Skeletal muscle satellite cell (primary cell): ENCODE measurements at regions not wholly inside any gene's neighbourhood (a gene's known extent, or its start where the extent isn't known, plus 50 kb on each side); places are given as distances from the start of the nearest gene placed in this dataset.

Source experiments
- H3K27me3 ChIP-seq: 2 replicates; pipeline ENCODE4 v1.7.0; 2013; ENCODE audit warnings: low read length; ENCODE audit not compliant: control insufficient read depth, insufficient read depth
- H3K36me3 ChIP-seq: 2 replicates; pipeline ENCODE4 v1.7.0; 2013; ENCODE audit warnings: mild to moderate bottlenecking, control low read depth, low read length; ENCODE audit not compliant: insufficient read depth
- H3K4me1 ChIP-seq: 2 replicates; pipeline ENCODE4 v1.7.0; 2013; ENCODE audit warnings: low read length; ENCODE audit not compliant: control insufficient read depth, insufficient read depth
- H3K4me2 ChIP-seq: 2 replicates; pipeline ENCODE4 v1.7.0; 2013; ENCODE audit warnings: mild to moderate bottlenecking, low read length
- H3K4me3 ChIP-seq: 2 replicates; pipeline ENCODE4 v1.7.0; 2013; ENCODE audit warnings: low read length
- H3K9ac ChIP-seq: 2 replicates; pipeline ENCODE4 v1.7.0; 2013; ENCODE audit warnings: mild to moderate bottlenecking, low read depth, low read length, moderate library complexity
- H3K9me3 ChIP-seq: replicated peaks from 2 replicates; pipeline ENCODE4 v1.7.0; 2013; ENCODE audit warnings: mild to moderate bottlenecking, control low read depth, low read length

- no peaks in the 10 kb centered on the region for H3K27me3 ChIP-seq
- H3K36me3 ChIP-seq, result no peaks in the 10 kb centered on the region
- H3K4me2 ChIP-seq, result no peak overlapping the region
- H3K9me3 ChIP-seq, result no peaks in the 10 kb centered on the region
- no peak overlapping the region for H3K4me3 ChIP-seq
- no peaks in the 10 kb centered on the region for H3K4me1 ChIP-seq
- no peak overlapping the region for H3K9ac ChIP-seq
Measured at GRCh38 chr5:2123874-2124273, 241.1 kb upstream of the IRX4 start.

- H3K9me3 ChIP-seq, result peaks cover 3% of the 10 kb centered on the region
- no peak overlapping the region for H3K4me3 ChIP-seq
- peaks cover 7% of the 10 kb centered on the region for H3K27me3 ChIP-seq
- H3K4me1 ChIP-seq, result no peaks in the 10 kb centered on the region
- no peak overlapping the region for H3K4me2 ChIP-seq
- no peaks in the 10 kb centered on the region for H3K36me3 ChIP-seq
- no peak overlapping the region for H3K9ac ChIP-seq
Measured at GRCh38 chr5:2120361-2120760, 237.6 kb upstream of the IRX4 start.

- no peak overlapping the region for H3K4me3 ChIP-seq
- no peaks in the 10 kb centered on the region for H3K36me3 ChIP-seq
- H3K27me3 ChIP-seq, result peaks cover 7% of the 10 kb centered on the region
- H3K9me3 ChIP-seq, result peaks cover 3% of the 10 kb centered on the region
- no peak overlapping the region for H3K9ac ChIP-seq
- H3K4me2 ChIP-seq, result no peak overlapping the region
- no peaks in the 10 kb centered on the region for H3K4me1 ChIP-seq
Measured at GRCh38 chr5:2119573-2119972, 236.8 kb upstream of the IRX4 start.

GRCh38 chr5:2113348-2114131 lies 230.8 kb upstream of the IRX4 start:
- Histone ChIP-seq H3K4me1 (no peaks in the 10 kb centered on the region), H3K4me3 (no peak overlapping the region), H3K4me2 (no peak overlapping the region), H3K9me3 (peaks cover 3% of the 10 kb centered on the region), H3K36me3 (no peaks in the 10 kb centered on the region), H3K27me3 (peaks cover 10% of the 10 kb centered on the region), H3K9ac (no peak overlapping the region)

GRCh38 chr5:2112173-2113025 lies 229.7 kb upstream of the IRX4 start:
- no peak overlapping the region for H3K9ac ChIP-seq
- H3K4me3 ChIP-seq, result no peak overlapping the region
- H3K27me3 ChIP-seq, result peaks cover 4% of the 10 kb centered on the region

GRCh38 chr5:2111569-2112105 lies 228.9 kb upstream of the IRX4 start:
- Histone ChIP-seq H3K4me3 (no peak overlapping the region), H3K27me3 (peaks cover 3% of the 10 kb centered on the region), H3K36me3 (no peaks in the 10 kb centered on the region), H3K4me1 (no peaks in the 10 kb centered on the region), H3K9me3 (no peaks in the 10 kb centered on the region), H3K9ac (no peak overlapping the region), H3K4me2 (no peak overlapping the region)

More at GRCh38 chr5:2112173-2113025, 229.7 kb upstream of the IRX4 start:
- Histone ChIP-seq H3K4me2 (no peak overlapping the region), H3K4me1 (no peaks in the 10 kb centered on the region), H3K36me3 (no peaks in the 10 kb centered on the region), H3K9me3 (peaks cover 3% of the 10 kb centered on the region)

GRCh38 chr5:2110934-2111462 lies 228.3 kb upstream of the IRX4 start:
- peaks cover 3% of the 10 kb centered on the region for H3K27me3 ChIP-seq
- no peak overlapping the region for H3K4me2 ChIP-seq
- H3K4me1 ChIP-seq, result no peaks in the 10 kb centered on the region
- H3K9ac ChIP-seq, result no peak overlapping the region
- no peak overlapping the region for H3K4me3 ChIP-seq
- no peaks in the 10 kb centered on the region for H3K36me3 ChIP-seq
- peaks cover 6% of the 10 kb centered on the region for H3K9me3 ChIP-seq

- H3K4me2 ChIP-seq, result no peak overlapping the region
- no peak overlapping the region for H3K9ac ChIP-seq
- H3K27me3 ChIP-seq, result peaks cover 3% of the 10 kb centered on the region
- H3K36me3 ChIP-seq, result no peaks in the 10 kb centered on the region
- no peaks in the 10 kb centered on the region for H3K4me1 ChIP-seq
- no peak overlapping the region for H3K4me3 ChIP-seq
- peaks cover 6% of the 10 kb centered on the region for H3K9me3 ChIP-seq
Measured at GRCh38 chr5:2110137-2110933, 227.6 kb upstream of the IRX4 start.

- H3K9ac ChIP-seq, result no peak overlapping the region
- H3K36me3 ChIP-seq, result no peaks in the 10 kb centered on the region
- H3K4me1 ChIP-seq, result no peaks in the 10 kb centered on the region
- H3K9me3 ChIP-seq, result peaks cover 6% of the 10 kb centered on the region
- no peak overlapping the region for H3K4me3 ChIP-seq
- H3K4me2 ChIP-seq, result no peak overlapping the region
- peaks cover 3% of the 10 kb centered on the region for H3K27me3 ChIP-seq
Measured at GRCh38 chr5:2109566-2109965, 226.8 kb upstream of the IRX4 start.

- H3K4me1 ChIP-seq, result no peaks in the 10 kb centered on the region
- no peak overlapping the region for H3K9ac ChIP-seq
- no peak overlapping the region for H3K4me3 ChIP-seq
- peaks cover 6% of the 10 kb centered on the region for H3K9me3 ChIP-seq
- H3K27me3 ChIP-seq, result peaks cover 3% of the 10 kb centered on the region
- H3K4me2 ChIP-seq, result no peak overlapping the region
- H3K36me3 ChIP-seq, result no peaks in the 10 kb centered on the region
Measured at GRCh38 chr5:2106721-2107120, 224.0 kb upstream of the IRX4 start.

GRCh38 chr5:2105141-2105540 lies 222.4 kb upstream of the IRX4 start:
- no peaks in the 10 kb centered on the region for H3K4me1 ChIP-seq
- no peak overlapping the region for H3K4me3 ChIP-seq
- H3K9ac ChIP-seq, result no peak overlapping the region
- H3K36me3 ChIP-seq, result no peaks in the 10 kb centered on the region
- peaks cover 6% of the 10 kb centered on the region for H3K9me3 ChIP-seq
- H3K27me3 ChIP-seq, result peaks cover 3% of the 10 kb centered on the region
- H3K4me2 ChIP-seq, result no peak overlapping the region
